ENCODE measurements at regions not wholly inside any gene's neighbourhood (a gene's known extent, or its start where the extent isn't known, plus 50 kb on each side); places are given as distances from the start of the nearest gene placed in this dataset.
A peak's percentile ranks its signal among the peaks of the same experiment; 100 is the strongest.
"Not testable (repeated sequence)": the region's sequence is repeated elsewhere in the genome, so short reads cannot be mapped to it uniquely, and the experiment has no call there.

- no peak for DNase-seq
These were observed 82.8 kb downstream of the BTG1 start for GRCh38 chr12:92062539-92063493.

DNA sequence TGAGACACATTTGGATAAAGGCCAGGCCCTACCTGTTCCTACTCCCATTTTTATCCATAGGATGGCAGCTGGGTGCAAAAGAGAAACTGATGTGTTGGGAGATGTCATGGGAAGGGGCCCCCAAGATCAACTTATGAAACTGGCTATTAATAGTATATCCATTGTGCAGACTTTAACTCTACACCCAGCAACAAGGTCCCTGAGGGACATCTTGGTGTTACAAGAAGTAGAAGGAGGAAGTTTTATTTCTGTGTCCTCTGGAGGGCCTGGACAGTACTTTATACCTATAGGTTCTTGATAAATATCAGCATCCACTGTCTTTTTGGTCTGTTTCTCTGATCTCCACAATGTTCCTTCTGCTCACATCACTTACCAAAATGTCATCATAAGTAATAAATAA is 84.6 kb downstream of the BTG1 start:
- no peak for DNase-seq

- no peak for DNase-seq
These were observed 85.7 kb downstream of the BTG1 start for GRCh38 chr12:92059960-92060359.

- no peak for DNase-seq
These were observed 87.0 kb downstream of the BTG1 start for GRCh38 chr12:92058664-92059063.

DNA sequence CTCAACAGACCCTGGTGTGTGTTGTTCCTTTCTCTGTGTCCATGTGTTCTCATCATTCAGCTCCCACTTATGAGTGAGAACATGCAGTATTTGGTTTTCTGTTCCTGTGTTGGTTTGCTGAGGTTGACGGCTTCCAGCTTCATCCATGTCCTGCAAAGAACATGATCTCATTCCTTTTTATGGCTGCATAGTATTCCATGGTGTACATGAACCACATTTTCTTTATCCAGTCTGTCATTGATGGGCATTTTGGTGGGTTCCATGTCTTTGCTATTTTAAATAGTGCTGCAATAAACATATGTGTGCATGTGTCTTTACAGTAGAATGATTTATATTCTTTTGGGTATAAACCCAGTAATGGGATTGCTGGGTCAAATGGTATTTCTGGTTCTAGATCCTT is 88.9 kb downstream of the BTG1 start:
- not testable (repeated sequence) for DNase-seq

DNA sequence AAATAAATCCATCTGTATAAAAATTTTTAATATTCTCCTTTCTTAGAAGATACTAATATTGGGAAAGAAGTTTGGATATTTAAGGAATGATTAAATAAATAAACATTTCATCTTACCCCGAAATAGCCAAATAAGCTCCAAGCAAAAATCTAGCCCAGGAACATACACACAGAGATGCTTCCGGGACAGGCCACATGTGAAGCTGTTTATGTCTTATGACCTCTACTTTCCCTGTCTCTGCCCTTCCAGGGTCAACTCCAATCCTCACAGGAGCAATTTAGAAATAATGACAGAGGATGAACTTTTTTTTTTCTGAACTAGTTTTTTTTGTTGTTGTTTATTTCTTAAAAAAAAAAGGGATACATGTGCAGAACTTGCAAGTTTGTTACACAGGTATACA is 89.4 kb downstream of the BTG1 start:
- no peak for DNase-seq

DNA sequence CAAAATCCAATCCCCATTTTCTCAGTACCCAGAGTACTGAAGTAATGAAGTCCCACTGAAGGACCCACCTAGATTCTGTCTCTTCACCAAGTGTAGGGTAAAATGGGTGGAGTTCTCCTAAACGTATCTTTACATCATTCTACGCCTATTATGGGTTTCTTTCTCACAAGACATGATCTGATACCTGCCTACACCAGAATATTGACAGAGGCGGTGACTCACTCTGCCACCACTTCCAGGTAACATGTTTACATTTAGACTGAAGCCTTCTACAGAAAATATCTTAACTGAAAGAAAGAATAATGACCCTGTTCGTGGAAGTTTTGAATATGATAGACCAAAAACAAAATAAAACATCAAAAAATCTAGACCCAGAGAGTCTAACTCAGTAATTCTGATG is 89.8 kb downstream of the BTG1 start:
- DNase-seq = no peak

- DNase-seq = no peak
These were observed 94.2 kb downstream of the BTG1 start for GRCh38 chr12:92051441-92051840.

DNA sequence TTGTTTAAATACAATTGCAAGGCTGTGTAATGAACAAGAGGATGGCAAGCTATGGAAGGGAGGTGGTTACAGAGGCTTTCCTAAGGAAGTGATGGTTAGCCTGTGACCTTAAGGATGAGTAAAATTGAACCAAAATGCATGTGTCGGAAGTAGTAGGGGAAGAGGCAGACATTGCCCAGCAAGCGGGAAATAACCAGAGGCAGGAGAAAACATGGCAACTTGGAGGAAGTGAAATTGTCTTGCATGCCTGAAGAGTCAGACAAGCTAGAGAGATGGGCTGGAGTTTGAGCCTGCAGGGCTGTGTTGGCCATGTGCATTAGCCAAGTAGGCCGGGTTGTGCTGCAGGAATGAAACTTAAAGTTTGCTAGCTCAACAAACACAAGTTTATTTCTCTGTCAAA is 96.2 kb downstream of the BTG1 start:
- no peak for DNase-seq

GRCh38 chr12:92047393-92047826 is 98.2 kb downstream of the BTG1 start:
- no peak for DNase-seq

DNA sequence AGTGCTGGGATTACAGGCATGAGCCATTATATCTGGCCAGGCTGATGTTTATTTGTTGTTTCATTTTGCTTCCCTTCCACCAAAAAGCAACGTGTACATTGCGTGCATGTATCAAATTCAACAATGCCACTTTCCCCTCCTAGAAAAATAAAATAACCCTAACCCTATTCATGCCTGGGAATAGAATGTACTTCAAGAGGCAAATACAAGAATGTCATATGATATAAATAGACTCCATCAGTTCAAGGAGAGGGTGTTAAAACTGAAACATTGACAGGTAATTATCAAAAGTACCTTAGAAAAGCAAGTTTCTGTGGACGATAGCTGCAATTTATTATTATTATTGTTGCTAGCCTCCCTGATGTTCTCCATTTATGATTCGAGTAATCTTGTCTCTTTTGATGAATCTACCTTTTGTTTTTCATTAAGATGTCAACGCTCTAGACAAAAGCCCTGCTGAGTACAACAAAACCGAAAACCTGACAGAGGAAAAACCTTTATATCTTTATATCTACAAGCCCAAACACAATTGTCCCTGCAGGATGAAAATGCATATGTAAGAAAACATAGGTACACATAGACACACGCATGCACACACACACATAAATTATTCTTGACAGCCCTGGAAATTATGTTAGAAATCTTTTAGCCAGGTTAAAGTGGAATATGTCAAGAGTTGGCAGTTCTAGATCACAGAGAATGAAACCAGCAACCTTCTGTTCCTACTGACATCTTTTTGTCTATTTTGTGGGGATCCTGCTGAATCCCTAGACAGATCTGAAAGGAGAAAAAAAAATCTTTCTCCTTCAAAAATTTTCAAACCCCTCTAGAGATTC is 98.9 kb downstream of the BTG1 start:
- no peak for DNase-seq

DNA sequence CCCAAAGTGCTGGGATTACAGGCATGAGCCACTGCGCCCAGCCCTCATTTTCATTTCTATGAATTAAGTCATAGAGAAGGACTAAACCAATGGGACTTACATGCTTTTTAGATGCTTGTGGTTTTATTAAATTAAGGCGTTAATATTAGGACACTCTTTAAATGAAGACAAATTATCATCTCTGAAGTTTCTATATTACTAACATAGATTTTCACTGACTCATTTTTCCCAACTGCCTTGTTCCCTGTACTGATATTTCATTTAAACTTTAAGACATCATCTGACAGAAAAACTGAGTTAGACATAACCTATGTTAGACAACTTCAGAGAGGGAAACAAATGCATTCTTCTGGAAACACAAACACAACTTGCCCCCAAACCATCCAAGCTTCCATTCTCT is 99.8 kb downstream of the BTG1 start:
- DNase-seq = no peak

GRCh38 chr12:92044435-92044834 is 101.2 kb downstream of the BTG1 start:
- DNase-seq = no peak

DNA sequence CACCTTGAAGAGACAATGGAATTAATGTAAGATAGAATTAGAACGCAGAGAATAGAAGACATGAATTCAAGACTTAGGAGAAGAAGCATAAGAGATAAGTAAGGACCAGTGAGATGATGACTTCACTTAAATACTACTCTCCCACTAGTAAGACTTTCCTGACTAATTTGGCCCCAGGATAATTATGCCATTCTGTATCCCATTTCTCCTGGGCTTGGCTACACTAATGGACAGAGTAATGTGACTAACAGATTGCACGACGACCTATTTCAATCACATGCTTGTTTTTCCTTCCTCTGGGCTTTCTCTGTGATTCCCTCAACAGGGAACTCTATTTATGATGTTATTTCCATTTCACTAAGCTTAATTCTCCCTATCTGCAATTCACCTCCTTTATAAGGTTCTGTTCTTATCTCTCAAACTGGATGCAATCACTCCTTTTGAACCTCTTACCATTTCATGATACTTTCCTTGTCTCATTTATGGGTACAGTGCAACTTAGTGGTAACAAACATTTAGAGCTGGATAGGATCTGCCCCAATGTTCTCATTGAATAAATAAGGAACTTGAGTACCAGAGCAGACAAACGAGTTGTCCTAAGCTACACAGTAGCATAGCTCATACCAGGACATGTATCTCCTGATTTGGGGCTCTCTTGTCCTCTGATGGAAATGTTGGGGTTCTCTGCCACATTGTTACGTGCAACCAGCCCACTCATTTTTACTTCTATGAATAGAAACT is 102.7 kb downstream of the BTG1 start:
- DNase-seq = no peak

DNA sequence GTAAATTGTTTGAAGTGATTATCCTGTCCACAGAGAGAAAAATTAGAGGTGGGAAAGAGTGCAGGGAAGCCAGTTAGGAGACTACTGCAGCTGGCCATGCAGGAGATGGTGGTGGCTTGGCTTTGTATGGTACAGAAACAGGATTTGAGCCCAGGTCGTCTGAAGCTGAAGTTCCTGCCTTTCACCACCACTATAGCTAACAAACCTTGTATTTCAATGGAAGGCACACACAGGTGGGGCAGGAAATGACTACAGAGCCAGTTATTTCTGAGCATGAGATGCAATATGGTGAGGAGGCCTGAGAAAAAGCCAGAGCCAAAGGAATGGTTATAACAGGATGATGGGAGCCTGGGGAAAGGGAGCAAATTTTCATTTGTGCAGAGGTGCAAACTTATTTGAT is 103.9 kb downstream of the BTG1 start:
- DNase-seq = no peak

GRCh38 chr12:92039046-92039445 is 106.6 kb downstream of the BTG1 start:
- peak in 1 of 56 donors; percentile 2 for DNase-seq

GRCh38 chr12:92038476-92038875 is 107.2 kb downstream of the BTG1 start:
- peak in 1 of 56 donors; percentile 2 for DNase-seq

GRCh38 chr12:92036771-92037453 is 108.7 kb downstream of the BTG1 start:
- DNase-seq = peak in 1 of 56 donors; percentile 1

- no peak for DNase-seq
These were observed 109.5 kb downstream of the BTG1 start for GRCh38 chr12:92036061-92036620.

GRCh38 chr12:92035477-92035876 is 110.2 kb downstream of the BTG1 start:
- DNase-seq = no peak

Data from nucleus accumbens (tissue), 56 donors.